Peyer's patch (tissue), 4 donors: ENCODE measurements at regions not wholly inside any gene's neighbourhood (a gene's known extent, or its start where the extent isn't known, plus 50 kb on each side); places are given as distances from the start of the nearest gene placed in this dataset.
"Not testable (repeated sequence)": the region's sequence is repeated elsewhere in the genome, so short reads cannot be mapped to it uniquely, and the experiment has no call there.

Experiments used
- DNase-seq, 3 donors: peaks; one replicate each; pipeline ENCODE4 v3.0.0-alpha.2; 2017 to 2019
- H3K27ac ChIP-seq, 4 donors: fragments of 200-600 bp; sonication (generic); one replicate each; pipeline ENCODE4 v1.5.1; 2016 to 2019
- H3K27me3 ChIP-seq, 2 donors: fragments of 200-600 bp; sonication (generic); one replicate each; pipeline ENCODE4 v1.5.1; 2019
- H3K36me3 ChIP-seq, 3 donors: fragments of 200-600 bp; sonication (generic); one replicate each; pipeline ENCODE4 v1.5.1; 2016 to 2019
- H3K4me1 ChIP-seq, 4 donors: fragments of 200-600 bp; sonication (generic); one replicate each; pipeline ENCODE4 v1.5.1; 2016 to 2019
- H3K4me3 ChIP-seq, 4 donors: fragments of 200-600 bp; sonication (generic); 1 replicate in 3 of 4; 2 replicates in 1 of 4; pipeline ENCODE4 v1.5.1; 2016 to 2019; ENCODE audit warnings: mild to moderate bottlenecking in 1 of 4
- H3K9me3 ChIP-seq, 4 donors: fragments of 200-600 bp; sonication (generic); one replicate each; pipeline ENCODE4 v1.5.1; 2016 to 2019; ENCODE audit warnings: mild to moderate bottlenecking in 1 of 4
- CTCF ChIP-seq, 6 experiments: fragments of 450-650 bp in 4 of 6; fragments of 200-600 bp in 2 of 6; sonication (generic) in 1 of 6; IDR thresholded peaks; one replicate each; pipeline ENCODE4 v1.5.1; 2017 to 2019; ENCODE audit warnings: antibody characterized with exemption in 6 of 6, mild to moderate bottlenecking in 3 of 6, moderate library complexity in 1 of 6
- POLR2A ChIP-seq, 2 donors: fragments of 450-650 bp; IDR thresholded peaks; one replicate each; pipeline ENCODE4 v1.5.1; 2017; ENCODE audit warnings: antibody characterized with exemption in 2 of 2, mild to moderate bottlenecking in 2 of 2, moderate library complexity in 2 of 2

DNA sequence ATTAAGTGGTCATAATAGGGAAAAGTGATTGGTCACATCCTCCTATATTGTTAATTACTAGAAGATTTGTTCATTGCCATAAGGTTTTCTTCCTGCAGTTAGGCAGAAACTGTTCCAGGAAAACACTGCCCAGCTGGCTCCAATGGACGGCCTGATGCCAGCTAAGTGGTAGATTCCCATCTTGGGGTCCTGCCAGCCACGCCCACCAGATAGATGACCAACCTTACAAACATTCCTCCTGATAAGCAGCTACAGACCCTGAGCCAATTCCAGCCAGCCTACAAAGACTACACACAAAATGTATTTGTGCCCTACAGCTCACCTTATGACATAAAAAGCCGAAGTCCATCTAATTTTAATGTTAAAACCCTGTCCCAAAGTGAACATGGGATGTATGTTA is 685.9 kb upstream of the USP15 start:
- DNase-seq, result no peak
- H3K36me3 ChIP-seq, result no peaks in the 10 kb centered on the region
- no peaks in the 10 kb centered on the region for H3K4me1 ChIP-seq
- TF ChIP-seq POLR2A (IDR thresholded peaks at IDR 0.05), result no peak
- TF ChIP-seq CTCF (IDR thresholded peaks at IDR 0.05), result no peak
- H3K27ac ChIP-seq, result no peak overlapping the region
- H3K4me3 ChIP-seq, result no peak overlapping the region
- H3K27me3 ChIP-seq, result no peaks in the 10 kb centered on the region
- no peaks in the 10 kb centered on the region for H3K9me3 ChIP-seq

DNA sequence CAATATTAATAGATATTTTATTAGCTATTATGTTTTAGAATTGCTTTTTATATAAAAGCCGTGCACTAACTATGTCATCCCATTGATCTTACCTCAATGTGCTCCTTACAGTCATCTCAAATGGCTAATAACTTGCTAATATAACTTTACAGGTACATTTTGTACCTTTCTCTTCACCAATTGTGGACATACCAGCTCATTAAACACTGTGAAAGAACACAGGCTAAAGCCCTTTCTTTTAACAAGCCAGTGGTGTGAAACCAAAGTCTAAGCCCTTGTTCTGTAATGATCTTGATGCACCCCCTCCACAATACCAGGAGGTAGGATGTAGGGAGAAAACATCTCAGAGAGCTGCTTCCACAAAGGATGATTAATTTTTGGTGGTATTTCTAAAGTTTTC is 675.3 kb upstream of the USP15 start:
- Histone ChIP-seq H3K4me1 (no peaks in the 10 kb centered on the region), H3K27ac (no peak overlapping the region), H3K36me3 (no peaks in the 10 kb centered on the region), H3K27me3 (no peaks in the 10 kb centered on the region), H3K4me3 (no peak overlapping the region), H3K9me3 (no peaks in the 10 kb centered on the region)
- DNase-seq, result no peak
- TF ChIP-seq POLR2A (IDR thresholded peaks at IDR 0.05) (no peak), CTCF (IDR thresholded peaks at IDR 0.05) (no peak)

GRCh38 chr12:61590864-61591263 is 669.3 kb upstream of the USP15 start:
- H3K9me3 ChIP-seq, result peaks cover 0 to 12% (median 0%) of the 10 kb centered on the region in 4 donors
- not testable (repeated sequence) for H3K27me3 ChIP-seq, H3K4me1 ChIP-seq, H3K27ac ChIP-seq, DNase-seq, H3K36me3 ChIP-seq, H3K4me3 ChIP-seq

- Histone ChIP-seq H3K4me3 (no peak overlapping the region), H3K27me3 (no peaks in the 10 kb centered on the region), H3K4me1 (no peaks in the 10 kb centered on the region), H3K36me3 (no peaks in the 10 kb centered on the region), H3K9me3 (no peaks in the 10 kb centered on the region), H3K27ac (no peak overlapping the region)
- DNase-seq, result no peak
- TF ChIP-seq POLR2A (IDR thresholded peaks at IDR 0.05) (no peak), CTCF (IDR thresholded peaks at IDR 0.05) (no peak)
These were observed 650.1 kb upstream of the USP15 start for GRCh38 chr12:61610143-61610542.

DNA sequence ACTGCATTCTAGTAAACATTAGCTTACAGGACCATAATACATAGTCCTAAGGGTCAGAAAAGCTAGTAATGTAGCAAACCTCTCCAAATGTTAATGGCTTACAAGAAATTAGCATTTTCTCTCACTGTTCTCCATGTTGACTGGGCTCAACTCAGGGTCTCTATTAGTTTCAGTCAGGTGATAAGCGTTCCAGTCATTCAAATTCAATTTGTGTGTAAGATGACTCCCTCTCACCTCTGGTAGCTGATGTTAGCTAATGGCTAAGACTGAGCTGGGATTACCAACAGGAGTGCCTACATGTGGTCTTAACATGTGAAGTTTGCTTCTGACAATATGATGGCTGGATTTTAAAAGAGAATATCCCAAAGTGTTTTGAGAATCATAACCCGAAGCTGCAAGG is 630.5 kb upstream of the USP15 start:
- Histone ChIP-seq H3K9me3 (no peaks in the 10 kb centered on the region), H3K36me3 (no peaks in the 10 kb centered on the region), H3K27me3 (no peaks in the 10 kb centered on the region), H3K4me3 (no peak overlapping the region), H3K4me1 (no peaks in the 10 kb centered on the region), H3K27ac (no peak overlapping the region)
- TF ChIP-seq CTCF (IDR thresholded peaks at IDR 0.05), result no peak
- TF ChIP-seq POLR2A (IDR thresholded peaks at IDR 0.05), result no peak
- DNase-seq, result no peak

DNA sequence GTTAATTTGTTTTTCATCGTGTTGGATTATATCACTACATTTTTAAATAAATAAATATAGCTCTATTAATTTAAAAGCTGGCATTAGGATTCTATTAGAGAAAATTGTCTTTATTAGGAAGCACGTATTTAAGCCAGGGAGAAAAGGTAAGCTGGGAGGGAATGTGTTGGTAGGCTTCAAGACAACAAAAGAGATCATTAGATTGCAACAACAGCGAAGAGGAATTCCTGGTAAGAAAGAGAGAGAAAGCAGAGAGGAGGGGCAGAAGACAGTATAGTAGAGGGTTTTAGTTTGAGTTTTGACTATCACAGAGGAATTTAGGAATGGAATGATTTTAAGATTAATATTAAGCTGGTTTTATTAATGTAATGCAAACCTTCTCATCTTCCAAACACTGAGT is 613.6 kb upstream of the USP15 start:
- DNase-seq, result no peak
- H3K9me3 ChIP-seq, result no peaks in the 10 kb centered on the region
- TF ChIP-seq CTCF (IDR thresholded peaks at IDR 0.05), result no peak
- TF ChIP-seq POLR2A (IDR thresholded peaks at IDR 0.05), result no peak
- no peak overlapping the region for H3K4me3 ChIP-seq
- H3K36me3 ChIP-seq, result no peaks in the 10 kb centered on the region
- no peaks in the 10 kb centered on the region for H3K27me3 ChIP-seq
- no peak overlapping the region for H3K27ac ChIP-seq
- H3K4me1 ChIP-seq, result no peaks in the 10 kb centered on the region
